ENCODE measurements at regions not wholly inside any gene's neighbourhood (a gene's known extent, or its start where the extent isn't known, plus 50 kb on each side); places are given as distances from the start of the nearest gene placed in this dataset.

GRCh38 chr12:90628213-90628612 lies 326.8 kb downstream of the CCER1 start:
- DNase-seq (no peak), ATAC-seq (no peak)
- H3K4me3 ChIP-seq = no peak overlapping the region
- TF ChIP-seq CTCF (IDR thresholded peaks at IDR 0.05) = no peak
- no peaks in the 10 kb centered on the region for H3K4me1 ChIP-seq
- intact Hi-C loops (cut with DNase I) = no loop called here
- H3K27me3 ChIP-seq = no peaks in the 10 kb centered on the region
- peaks cover 0 to 3% of the 10 kb centered on the region in 2 donors for H3K9me3 ChIP-seq
- no peaks in the 10 kb centered on the region for H3K36me3 ChIP-seq
- H3K27ac ChIP-seq = no peak overlapping the region

GRCh38 chr12:90627180-90627896 lies 327.6 kb downstream of the CCER1 start:
- no peaks in the 10 kb centered on the region for H3K4me1 ChIP-seq
- intact Hi-C loops (cut with DNase I) = no loop called here

GRCh38 chr12:90622431-90622830 lies 332.5 kb downstream of the CCER1 start:
- Histone ChIP-seq H3K4me1 (no peaks in the 10 kb centered on the region), H3K36me3 (no peaks in the 10 kb centered on the region), H3K27ac (no peak overlapping the region), H3K27me3 (no peaks in the 10 kb centered on the region), H3K9me3 (no peaks in the 10 kb centered on the region), H3K4me3 (no peak overlapping the region)
- no peak for DNase-seq
- no peak for ATAC-seq
- intact Hi-C loops (cut with DNase I) = no loop called here
- no peak for TF ChIP-seq CTCF (IDR thresholded peaks at IDR 0.05)

More at GRCh38 chr12:90627180-90627896, 327.6 kb downstream of the CCER1 start:
- Histone ChIP-seq H3K27me3 (no peaks in the 10 kb centered on the region), H3K27ac (no peak overlapping the region), H3K36me3 (no peaks in the 10 kb centered on the region), H3K4me3 (no peak overlapping the region), H3K9me3 (no peaks in the 10 kb centered on the region)
- ATAC-seq (no peak), DNase-seq (peak in 1 of 4 donors; percentile 6)
- TF ChIP-seq CTCF (IDR thresholded peaks at IDR 0.05) = no peak

GRCh38 chr12:90621927-90622326 lies 333.0 kb downstream of the CCER1 start:
- Histone ChIP-seq H3K9me3 (no peaks in the 10 kb centered on the region), H3K4me3 (no peak overlapping the region), H3K36me3 (no peaks in the 10 kb centered on the region), H3K27me3 (no peaks in the 10 kb centered on the region), H3K4me1 (no peaks in the 10 kb centered on the region), H3K27ac (no peak overlapping the region)
- no peak for ATAC-seq
- TF ChIP-seq CTCF (IDR thresholded peaks at IDR 0.05) = no peak
- no peak for DNase-seq
- intact Hi-C loops (cut with DNase I) = no loop called here

GRCh38 chr12:90619943-90620342 lies 335.0 kb downstream of the CCER1 start:
- H3K36me3 ChIP-seq = no peaks in the 10 kb centered on the region
- H3K9me3 ChIP-seq = no peaks in the 10 kb centered on the region
- H3K27ac ChIP-seq = no peak overlapping the region
- DNase-seq (no peak), ATAC-seq (no peak)
- H3K4me1 ChIP-seq = no peaks in the 10 kb centered on the region
- intact Hi-C loops (cut with DNase I) = no loop called here
- H3K4me3 ChIP-seq = no peak overlapping the region
- no peaks in the 10 kb centered on the region for H3K27me3 ChIP-seq
- TF ChIP-seq CTCF (IDR thresholded peaks at IDR 0.05) = no peak

All from left lung (tissue), 4 donors.